ENCODE measurements at regions not wholly inside any gene's neighbourhood (a gene's known extent, or its start where the extent isn't known, plus 50 kb on each side); places are given as distances from the start of the nearest gene placed in this dataset.

DNA sequence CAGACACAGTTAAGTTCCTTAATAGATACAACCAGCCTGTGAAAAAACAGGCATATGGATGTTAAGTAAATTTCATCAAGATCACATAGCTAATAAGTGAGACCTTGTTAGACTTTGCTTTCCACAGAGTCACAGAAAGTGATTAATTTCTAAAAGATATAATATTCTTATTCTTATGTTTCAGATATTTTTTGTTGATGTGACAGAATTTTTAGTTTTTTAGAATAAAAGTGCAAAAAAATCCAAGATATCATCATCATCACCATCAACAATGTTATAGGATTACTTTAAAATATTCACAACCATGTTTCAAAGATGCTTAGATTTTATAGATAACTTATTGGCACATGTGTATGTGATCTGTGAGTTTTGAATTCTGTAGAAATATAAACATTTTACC is 132.3 kb upstream of the ITGA4 start:
- Histone ChIP-seq H3K27me3 (ENCODE audit: insufficient read depth, low read length) (no peaks in the 10 kb centered on the region), H3K9ac (ENCODE audit: low read length) (no peak overlapping the region), H2AFZ (ENCODE audit: low read depth, low read length, poor library complexity, severe bottlenecking) (no peak overlapping the region), H3K4me2 (ENCODE audit: low read length) (no peak overlapping the region), H3K79me2 (ENCODE audit: insufficient read depth, low read length) (no peaks in the 10 kb centered on the region), H3K27ac (ENCODE audit: low read depth, low read length) (no peak overlapping the region), H3K9me3 (ENCODE audit: control insufficient read depth in 1 of 2, insufficient read depth in 1 of 2, low read depth in 1 of 2, low read length in 2 of 2) (no peaks in the 10 kb centered on the region), H4K20me1 (ENCODE audit: insufficient read depth) (no peaks in the 10 kb centered on the region), H3K9me2 (ENCODE audit: insufficient read depth) (no peaks in the 10 kb centered on the region), H3K4me1 (ENCODE audit: control insufficient read depth in 1 of 2, insufficient read depth in 2 of 2, low read length in 2 of 2) (no peaks in the 10 kb centered on the region), H3K4me3 (replicated peaks in 1 of 2; ENCODE audit: low read depth in 1 of 2, low read length in 2 of 2) (no peak overlapping the region), H3K36me3 (ENCODE audit: control insufficient read depth in 1 of 2, insufficient read depth in 2 of 2, low read length in 2 of 2) (no peaks in the 10 kb centered on the region)
- TF ChIP-seq SRF (IDR thresholded peaks at IDR 0.05; ENCODE audit: low read depth) (no peak), SP1 (IDR thresholded peaks at IDR 0.05; ENCODE audit: low read depth) (no peak), EZH2 (IDR thresholded peaks at IDR 0.05) (no peak), POLR2AphosphoS5 (IDR thresholded peaks at IDR 0.05; ENCODE audit: low read depth, low read length) (no peak), EGR1 (IDR thresholded peaks at IDR 0.05; ENCODE audit: low read depth) (no peak), ELF1 (IDR thresholded peaks at IDR 0.05; ENCODE audit: borderline replicate concordance, low read depth) (no peak), SIN3A (IDR thresholded peaks at IDR 0.05; ENCODE audit: low read depth) (no peak), FOSL1 (IDR thresholded peaks at IDR 0.05; ENCODE audit: low read depth) (no peak), EZH2phosphoT487 (IDR thresholded peaks at IDR 0.05; ENCODE audit: borderline replicate concordance) (no peak), POLR2A (IDR thresholded peaks at IDR 0.05; ENCODE audit: borderline replicate concordance, extremely low read depth, insufficient read depth, insufficient read length) (no peak), YY1 (IDR thresholded peaks at IDR 0.05; ENCODE audit: extremely low read depth, insufficient replicate concordance, low read depth, low read length) (no peak), JUND (IDR thresholded peaks at IDR 0.05) (no peak), ZNF274 (IDR thresholded peaks at IDR 0.05; ENCODE audit: low read depth, low read length) (no peak)
- TF ChIP-seq, protein P1, sequence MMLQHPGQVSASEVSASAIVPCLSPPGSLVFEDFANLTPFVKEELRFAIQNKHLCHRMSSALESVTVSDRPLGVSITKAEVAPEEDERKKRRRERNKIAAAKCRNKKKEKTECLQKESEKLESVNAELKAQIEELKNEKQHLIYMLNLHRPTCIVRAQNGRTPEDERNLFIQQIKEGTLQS (IDR thresholded peaks at IDR 0.05) = no peak
- TF ChIP-seq, protein P2, sequence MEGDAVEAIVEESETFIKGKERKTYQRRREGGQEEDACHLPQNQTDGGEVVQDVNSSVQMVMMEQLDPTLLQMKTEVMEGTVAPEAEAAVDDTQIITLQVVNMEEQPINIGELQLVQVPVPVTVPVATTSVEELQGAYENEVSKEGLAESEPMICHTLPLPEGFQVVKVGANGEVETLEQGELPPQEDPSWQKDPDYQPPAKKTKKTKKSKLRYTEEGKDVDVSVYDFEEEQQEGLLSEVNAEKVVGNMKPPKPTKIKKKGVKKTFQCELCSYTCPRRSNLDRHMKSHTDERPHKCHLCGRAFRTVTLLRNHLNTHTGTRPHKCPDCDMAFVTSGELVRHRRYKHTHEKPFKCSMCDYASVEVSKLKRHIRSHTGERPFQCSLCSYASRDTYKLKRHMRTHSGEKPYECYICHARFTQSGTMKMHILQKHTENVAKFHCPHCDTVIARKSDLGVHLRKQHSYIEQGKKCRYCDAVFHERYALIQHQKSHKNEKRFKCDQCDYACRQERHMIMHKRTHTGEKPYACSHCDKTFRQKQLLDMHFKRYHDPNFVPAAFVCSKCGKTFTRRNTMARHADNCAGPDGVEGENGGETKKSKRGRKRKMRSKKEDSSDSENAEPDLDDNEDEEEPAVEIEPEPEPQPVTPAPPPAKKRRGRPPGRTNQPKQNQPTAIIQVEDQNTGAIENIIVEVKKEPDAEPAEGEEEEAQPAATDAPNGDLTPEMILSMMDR (IDR thresholded peaks at IDR 0.05 in 2 of 3, conservative IDR thresholded peaks at IDR 0.05 in 1 of 3; ENCODE audit: borderline replicate concordance in 1 of 3, insufficient read depth in 1 of 3, low read depth in 2 of 3, low read length in 2 of 3) = no peak
- TF ChIP-seq, protein P3, sequence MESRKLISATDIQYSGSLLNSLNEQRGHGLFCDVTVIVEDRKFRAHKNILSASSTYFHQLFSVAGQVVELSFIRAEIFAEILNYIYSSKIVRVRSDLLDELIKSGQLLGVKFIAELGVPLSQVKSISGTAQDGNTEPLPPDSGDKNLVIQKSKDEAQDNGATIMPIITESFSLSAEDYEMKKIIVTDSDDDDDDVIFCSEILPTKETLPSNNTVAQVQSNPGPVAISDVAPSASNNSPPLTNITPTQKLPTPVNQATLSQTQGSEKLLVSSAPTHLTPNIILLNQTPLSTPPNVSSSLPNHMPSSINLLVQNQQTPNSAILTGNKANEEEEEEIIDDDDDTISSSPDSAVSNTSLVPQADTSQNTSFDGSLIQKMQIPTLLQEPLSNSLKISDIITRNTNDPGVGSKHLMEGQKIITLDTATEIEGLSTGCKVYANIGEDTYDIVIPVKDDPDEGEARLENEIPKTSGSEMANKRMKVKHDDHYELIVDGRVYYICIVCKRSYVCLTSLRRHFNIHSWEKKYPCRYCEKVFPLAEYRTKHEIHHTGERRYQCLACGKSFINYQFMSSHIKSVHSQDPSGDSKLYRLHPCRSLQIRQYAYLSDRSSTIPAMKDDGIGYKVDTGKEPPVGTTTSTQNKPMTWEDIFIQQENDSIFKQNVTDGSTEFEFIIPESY (IDR thresholded peaks at IDR 0.05; ENCODE audit: extremely low read depth, insufficient replicate concordance, low read length) = no peak
- TF ChIP-seq, protein P4, sequence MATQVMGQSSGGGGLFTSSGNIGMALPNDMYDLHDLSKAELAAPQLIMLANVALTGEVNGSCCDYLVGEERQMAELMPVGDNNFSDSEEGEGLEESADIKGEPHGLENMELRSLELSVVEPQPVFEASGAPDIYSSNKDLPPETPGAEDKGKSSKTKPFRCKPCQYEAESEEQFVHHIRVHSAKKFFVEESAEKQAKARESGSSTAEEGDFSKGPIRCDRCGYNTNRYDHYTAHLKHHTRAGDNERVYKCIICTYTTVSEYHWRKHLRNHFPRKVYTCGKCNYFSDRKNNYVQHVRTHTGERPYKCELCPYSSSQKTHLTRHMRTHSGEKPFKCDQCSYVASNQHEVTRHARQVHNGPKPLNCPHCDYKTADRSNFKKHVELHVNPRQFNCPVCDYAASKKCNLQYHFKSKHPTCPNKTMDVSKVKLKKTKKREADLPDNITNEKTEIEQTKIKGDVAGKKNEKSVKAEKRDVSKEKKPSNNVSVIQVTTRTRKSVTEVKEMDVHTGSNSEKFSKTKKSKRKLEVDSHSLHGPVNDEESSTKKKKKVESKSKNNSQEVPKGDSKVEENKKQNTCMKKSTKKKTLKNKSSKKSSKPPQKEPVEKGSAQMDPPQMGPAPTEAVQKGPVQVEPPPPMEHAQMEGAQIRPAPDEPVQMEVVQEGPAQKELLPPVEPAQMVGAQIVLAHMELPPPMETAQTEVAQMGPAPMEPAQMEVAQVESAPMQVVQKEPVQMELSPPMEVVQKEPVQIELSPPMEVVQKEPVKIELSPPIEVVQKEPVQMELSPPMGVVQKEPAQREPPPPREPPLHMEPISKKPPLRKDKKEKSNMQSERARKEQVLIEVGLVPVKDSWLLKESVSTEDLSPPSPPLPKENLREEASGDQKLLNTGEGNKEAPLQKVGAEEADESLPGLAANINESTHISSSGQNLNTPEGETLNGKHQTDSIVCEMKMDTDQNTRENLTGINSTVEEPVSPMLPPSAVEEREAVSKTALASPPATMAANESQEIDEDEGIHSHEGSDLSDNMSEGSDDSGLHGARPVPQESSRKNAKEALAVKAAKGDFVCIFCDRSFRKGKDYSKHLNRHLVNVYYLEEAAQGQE (IDR thresholded peaks at IDR 0.05; ENCODE audit: low read depth) = no peak
- TF ChIP-seq, protein P5, sequence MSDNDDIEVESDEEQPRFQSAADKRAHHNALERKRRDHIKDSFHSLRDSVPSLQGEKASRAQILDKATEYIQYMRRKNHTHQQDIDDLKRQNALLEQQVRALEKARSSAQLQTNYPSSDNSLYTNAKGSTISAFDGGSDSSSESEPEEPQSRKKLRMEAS (IDR thresholded peaks at IDR 0.05) = no peak
- intact Hi-C loops (cut with micrococcal nuclease) = no loop called here
- CTCF ChIA-PET = no interaction called here
- POLR2A ChIA-PET = no interaction called here
- BruUV-seq (replicated peaks) = no TSS peak
- RAD21 ChIA-PET (ENCODE audit: low non-redundant PET in 1 of 2, low total read pairs in 2 of 2, uncharacterized antibody in 2 of 2, unreplicated experiment in 2 of 2) = no interaction called here
- ATAC-seq (no peak), DNase-seq (ENCODE audit: low read depth, low spot score) (no peak)

Measured in HCT116 (cell line).